Fibroblast of mammary gland (primary cell): ENCODE measurements at regions not wholly inside any gene's neighbourhood (a gene's known extent, or its start where the extent isn't known, plus 50 kb on each side); places are given as distances from the start of the nearest gene placed in this dataset.

ENCODE experiments used
- DNase-seq: peaks from one replicate; pipeline ENCODE4 v3.0.0-alpha.2; 2010; ENCODE audit warnings: low read depth
- H3K4me3 ChIP-seq: 2 replicates; pipeline ENCODE4 v1.5.1; 2011; ENCODE audit warnings: low read depth, mild to moderate bottlenecking, low read length, moderate library complexity; ENCODE audit not compliant: control insufficient read depth
- CTCF ChIP-seq: conservative IDR thresholded peaks from 2 replicates; pipeline ENCODE4 v1.5.1; 2011; ENCODE audit warnings: low read depth, low read length, inconsistent platforms; ENCODE audit not compliant: control insufficient read depth, insufficient read depth

GRCh38 chrX:124224528-124224927 is 107.9 kb upstream of the TEX13D start:
- no peak for DNase-seq
- H3K4me3 ChIP-seq = no peak overlapping the region
- no peak for TF ChIP-seq CTCF

GRCh38 chrX:124226129-124226528 is 106.3 kb upstream of the TEX13D start:
- no peak for DNase-seq
- H3K4me3 ChIP-seq = no peak overlapping the region
- TF ChIP-seq CTCF = no peak

- DNase-seq = no peak
- no peak overlapping the region for H3K4me3 ChIP-seq
- TF ChIP-seq CTCF = no peak
These were observed 103.6 kb upstream of the TEX13D start for GRCh38 chrX:124228849-124229248.

GRCh38 chrX:124229374-124229773 is 103.1 kb upstream of the TEX13D start:
- TF ChIP-seq CTCF = no peak
- no peak for DNase-seq
- no peak overlapping the region for H3K4me3 ChIP-seq

GRCh38 chrX:124230655-124231450 is 101.6 kb upstream of the TEX13D start:
- no peak overlapping the region for H3K4me3 ChIP-seq
- DNase-seq = no peak
- TF ChIP-seq CTCF = no peak

GRCh38 chrX:124231451-124231759 is 101.1 kb upstream of the TEX13D start:
- no peak for DNase-seq
- no peak for TF ChIP-seq CTCF
- H3K4me3 ChIP-seq = no peak overlapping the region
